GM18861 (cell line): ENCODE measurements at regions not wholly inside any gene's neighbourhood (a gene's known extent, or its start where the extent isn't known, plus 50 kb on each side); places are given as distances from the start of the nearest gene placed in this dataset.

Experiments
- ATAC-seq: cut with Tn5 transposase; IDR thresholded peaks from one replicate; pipeline ENCODE4 v1.9.1; 2021; ENCODE audit not compliant: unreplicated experiment

DNA sequence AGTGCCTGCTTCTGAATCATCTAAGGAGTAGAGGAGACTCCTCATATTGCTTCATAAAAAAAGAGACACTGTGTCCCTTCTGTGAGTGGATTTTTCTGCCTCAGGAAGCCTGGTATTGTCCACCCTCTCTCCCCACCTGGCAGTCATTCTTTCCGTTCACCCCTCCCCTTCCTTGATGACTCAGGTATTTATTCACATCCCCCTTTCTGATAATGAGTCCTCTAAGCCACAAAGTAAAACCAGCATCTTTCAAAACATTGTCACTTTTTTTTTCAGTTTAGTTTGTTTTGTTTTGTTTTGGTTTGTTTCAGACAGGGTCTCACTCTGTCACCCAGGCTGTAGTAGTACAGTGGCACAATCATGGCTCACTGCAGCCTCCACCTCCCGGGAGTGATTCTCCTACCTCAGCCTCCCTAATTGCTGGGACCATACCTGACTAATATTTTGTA is 65.2 kb upstream of the UBE2E1 start:
- peak; percentile 86 for ATAC-seq

DNA sequence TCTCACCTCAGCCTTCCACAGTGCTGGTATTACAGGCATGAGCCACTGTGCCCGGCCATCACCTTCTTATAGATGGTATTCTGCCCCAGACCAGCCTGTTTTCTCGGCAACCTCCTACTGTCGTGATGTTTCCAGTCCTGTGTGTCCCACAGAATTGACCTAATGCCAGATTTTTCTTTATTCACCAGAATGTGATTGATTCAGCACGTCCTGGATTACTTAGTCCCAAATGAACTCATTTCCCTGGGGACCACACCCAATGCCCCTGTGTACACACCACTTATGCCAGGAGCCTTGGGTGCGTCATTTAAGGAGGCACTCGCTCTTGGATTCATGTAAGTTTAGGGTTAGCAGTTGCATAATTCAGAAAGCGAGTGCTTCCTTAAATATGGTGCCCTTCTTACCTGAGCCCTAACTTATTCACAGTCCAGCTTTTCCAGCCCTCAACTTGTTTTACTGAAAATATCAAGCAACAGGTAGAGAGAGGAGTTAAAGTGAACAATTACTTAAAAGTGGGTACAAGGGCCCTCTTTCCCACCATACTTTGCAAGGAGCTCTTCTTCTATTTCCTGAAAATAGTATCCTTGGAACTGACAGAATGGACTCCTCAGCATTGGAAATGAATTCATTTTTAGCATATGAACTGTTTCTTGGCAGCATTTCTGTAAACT is 64.6 kb upstream of the UBE2E1 start:
- ATAC-seq = no peak

DNA sequence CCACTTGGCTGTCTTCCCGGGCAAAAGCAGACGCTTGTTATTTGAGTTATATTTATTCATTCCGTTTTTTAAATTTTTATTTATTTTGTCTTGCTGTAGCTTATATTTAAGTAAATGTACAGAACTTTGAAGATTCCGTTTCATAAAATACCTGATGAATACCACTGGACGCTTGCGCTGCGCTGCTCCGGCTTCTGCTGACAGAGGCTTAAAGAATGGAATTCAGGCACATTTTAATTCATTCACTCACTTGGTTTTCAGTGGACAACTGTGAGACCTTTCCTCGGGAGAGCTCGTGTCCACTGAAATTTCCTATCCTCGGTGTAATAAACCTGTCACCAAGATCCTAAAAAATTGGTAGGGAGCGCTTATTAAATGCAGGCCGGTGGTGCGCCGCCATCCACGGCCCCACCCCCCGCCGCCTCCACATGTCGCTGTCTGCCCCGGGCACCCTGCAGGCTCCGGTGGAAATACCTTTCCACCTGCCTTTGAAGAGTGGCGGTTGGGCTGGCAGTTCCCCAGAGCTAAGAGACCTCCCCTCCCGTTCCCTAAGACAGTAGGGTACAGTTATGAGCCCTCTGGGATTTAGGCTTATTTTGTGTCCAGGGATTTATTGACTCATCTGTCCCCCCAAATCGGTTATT is 62.5 kb upstream of the UBE2E1 start:
- ATAC-seq = no peak

DNA sequence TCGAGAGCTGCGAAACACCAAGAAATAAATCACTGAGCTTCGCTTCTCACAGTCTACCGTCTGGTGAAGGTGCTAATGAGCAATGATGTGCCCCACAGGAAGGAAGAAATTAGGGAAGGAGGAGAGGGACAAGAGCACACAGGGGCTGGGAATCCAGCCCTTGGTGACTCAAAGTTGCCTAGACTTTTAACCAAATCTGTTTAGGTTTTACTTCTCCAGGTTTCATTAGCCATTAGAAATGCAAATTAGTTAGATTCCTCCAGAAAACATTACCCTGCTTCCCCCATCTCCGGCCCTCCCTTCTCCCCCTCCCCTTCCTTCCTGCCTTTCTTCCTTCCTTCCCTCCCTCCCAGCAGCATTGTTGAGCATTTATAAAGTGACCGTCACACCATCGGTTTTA is 59.3 kb upstream of the UBE2E1 start:
- no peak for ATAC-seq

DNA sequence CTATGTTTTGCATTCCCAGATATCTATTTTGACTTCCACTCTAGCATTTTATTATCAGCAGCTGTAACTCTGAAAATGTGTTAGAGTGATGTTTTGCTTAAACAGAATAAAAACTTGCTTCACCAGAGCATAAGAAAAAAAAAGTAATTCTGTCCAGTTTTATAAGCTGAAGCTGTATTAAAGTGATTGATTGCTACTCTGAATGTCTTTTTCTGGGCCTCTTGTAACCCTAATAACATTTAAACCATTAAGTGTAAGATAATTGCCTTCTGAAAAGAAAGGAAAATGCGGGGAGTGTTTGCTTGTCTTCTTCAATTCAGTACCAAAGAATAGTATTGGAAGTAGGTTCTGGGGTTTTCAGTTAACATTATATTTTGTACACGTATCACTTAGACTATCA is 57.9 kb upstream of the UBE2E1 start:
- ATAC-seq = no peak

DNA sequence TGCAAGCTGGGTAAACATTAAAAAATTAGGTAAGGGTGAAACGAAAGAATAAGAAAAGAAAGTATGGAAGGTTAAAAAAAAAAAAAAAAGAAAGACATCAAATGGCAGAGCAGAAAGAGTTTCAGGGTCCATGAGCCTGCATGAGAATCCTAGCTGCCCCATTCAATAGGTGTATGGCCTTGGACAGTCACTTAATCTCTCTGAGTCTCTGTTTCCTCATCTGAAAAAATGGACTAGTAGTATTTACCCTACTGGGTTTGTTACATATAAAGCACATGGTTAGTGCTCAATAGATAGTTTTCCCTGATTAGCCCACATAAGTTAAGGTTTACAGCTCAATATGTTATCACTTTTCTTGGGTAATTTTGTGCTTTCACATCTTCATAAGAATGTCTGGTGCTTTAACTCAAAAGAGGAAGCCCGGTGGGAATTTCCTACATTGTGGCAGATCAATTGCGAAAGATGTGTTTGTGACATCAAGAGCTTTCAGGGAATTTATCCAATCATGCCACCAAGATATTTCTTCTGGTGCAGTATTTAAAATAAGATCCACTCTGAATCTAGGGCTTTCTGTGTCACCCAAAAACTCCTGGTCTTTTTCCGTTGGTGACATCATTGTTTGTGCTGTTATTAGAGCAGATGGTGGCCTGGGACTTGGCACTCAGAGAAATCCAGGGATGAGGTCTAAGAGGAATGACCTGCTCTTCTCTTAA is 57.2 kb upstream of the UBE2E1 start:
- no peak for ATAC-seq

DNA sequence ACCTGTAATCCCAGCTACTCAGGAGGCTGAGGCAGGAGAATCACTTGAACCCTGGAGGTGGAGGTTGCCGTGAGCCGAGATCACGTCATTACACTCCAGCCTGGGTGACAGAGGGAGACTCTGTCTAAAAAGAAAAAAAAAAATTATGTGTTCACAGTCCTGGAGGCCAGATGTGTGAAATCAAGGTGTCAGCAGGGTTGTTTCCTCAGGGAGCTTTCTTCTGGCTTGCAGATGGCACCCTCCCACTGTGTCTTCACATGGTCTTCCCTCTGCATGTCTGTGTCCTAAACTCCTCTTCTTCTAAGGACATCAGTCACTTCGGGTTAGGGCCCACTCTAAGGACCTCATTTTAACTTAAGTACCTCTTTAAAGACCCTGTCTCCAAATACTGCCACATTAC is 56.1 kb upstream of the UBE2E1 start:
- no peak for ATAC-seq

DNA sequence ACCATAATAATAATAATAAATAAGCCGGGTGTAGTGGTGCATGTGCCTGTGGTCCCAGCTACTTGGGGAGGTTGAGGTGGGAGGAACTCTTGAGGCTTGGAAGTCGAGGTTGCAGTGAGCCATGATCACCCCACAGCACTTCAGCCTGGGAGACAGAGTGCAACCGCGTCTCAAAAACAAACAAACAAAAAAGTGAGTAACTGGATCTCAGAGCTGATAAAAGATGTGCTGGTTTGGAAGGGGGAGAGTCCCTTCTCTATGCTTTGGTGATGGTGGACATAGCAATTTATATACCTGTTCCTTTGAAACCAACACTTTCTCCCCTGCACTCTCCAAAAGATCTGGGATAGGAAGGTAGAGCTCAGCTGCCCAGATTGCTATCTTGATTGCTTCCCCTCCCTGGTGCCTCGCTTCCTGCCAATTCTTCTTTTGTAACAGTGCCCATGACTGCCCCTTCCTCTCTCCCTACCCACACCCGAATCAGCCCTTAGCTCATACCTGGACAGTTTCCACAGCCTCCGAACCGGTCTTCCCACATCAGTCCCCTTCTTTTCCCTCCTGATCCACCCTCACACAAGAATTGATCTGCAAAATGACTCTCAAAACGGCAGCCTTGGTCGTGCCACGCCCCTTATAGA is 55.1 kb upstream of the UBE2E1 start:
- ATAC-seq = no peak

DNA sequence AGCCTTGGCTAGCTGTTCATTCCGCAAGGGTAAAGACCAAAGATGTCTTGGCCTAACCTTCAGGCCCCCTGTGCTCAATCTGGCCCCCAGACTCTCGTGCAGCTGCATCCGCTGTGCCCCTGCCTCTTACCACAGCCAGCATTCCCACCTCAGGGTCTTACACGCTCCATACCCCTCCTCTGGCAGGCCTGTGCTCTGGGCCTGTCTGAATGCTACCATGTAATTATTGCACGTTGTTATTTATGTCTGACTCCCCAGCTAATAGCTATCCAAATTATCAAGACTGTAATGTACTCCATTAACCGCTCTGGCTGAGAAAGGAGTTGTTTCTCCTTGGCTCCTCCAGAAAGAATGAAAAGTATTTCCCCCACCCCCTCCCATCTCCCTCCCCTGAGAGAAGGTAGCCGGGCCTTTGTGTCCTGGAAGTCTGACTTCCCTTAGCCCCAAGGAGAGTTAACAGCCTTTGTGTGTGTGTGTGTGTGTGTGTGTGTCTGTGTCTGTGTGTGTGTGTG is 54.5 kb upstream of the UBE2E1 start:
- no peak for ATAC-seq

DNA sequence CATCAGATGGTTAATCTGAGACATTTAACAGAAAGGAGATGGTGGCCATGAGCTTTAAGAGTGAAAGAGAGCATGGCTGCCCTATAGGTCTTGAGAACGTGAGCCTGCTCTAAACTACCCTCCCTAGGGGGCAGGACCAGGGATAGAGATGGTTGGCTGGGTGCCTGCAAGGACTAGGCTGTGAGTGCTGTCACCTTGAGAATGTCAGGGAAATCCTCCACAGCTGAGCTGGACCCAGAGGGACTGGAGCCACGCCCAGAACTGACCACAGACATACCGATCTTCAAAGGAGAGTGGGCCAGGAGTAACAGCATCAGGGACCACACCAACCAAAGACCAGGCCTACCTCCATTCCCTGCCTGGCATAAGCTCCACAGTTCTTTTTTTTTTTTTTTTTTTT is 53.6 kb upstream of the UBE2E1 start:
- no peak for ATAC-seq

DNA sequence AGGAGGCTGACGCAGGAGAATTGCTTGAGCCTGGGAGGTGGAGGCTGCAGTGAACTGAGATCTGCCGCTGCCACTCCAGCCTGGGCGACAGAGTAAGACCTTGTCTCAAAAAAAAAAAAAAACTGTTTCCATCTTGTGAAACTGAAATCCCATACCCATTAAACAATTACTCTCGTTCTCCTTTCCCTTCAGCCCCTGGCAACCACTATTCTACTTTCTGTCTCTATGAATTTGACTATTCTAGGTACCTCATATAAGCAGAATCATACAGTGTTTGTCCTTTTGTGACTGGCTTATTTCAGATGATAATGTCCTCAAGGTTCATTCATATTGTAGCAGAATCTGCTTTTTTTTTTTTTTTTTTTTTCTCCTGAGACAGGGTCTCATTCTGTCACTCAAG is 51.5 kb upstream of the UBE2E1 start:
- ATAC-seq = no peak
